H9 (cell line): ENCODE measurements at regions not wholly inside any gene's neighbourhood (a gene's known extent, or its start where the extent isn't known, plus 50 kb on each side); places are given as distances from the start of the nearest gene placed in this dataset.

ENCODE experiments used
- DNase-seq: peaks from one replicate; pipeline ENCODE4 v3.0.0-alpha.2; 2017
- H2AFZ ChIP-seq: one replicate; pipeline ENCODE4 v1.6.1; 2013; ENCODE audit warnings: mild to moderate bottlenecking, low read length, control low read depth, moderate library complexity
- H2AK5ac ChIP-seq: 2 replicates; pipeline ENCODE4 v1.6.1; 2013; ENCODE audit warnings: low read length, control low read depth, mixed read lengths; ENCODE audit not compliant: insufficient read length
- H2BK120ac ChIP-seq: one replicate; pipeline ENCODE4 v1.6.1; 2013; ENCODE audit warnings: low read depth, mild to moderate bottlenecking, low read length, control low read depth, inconsistent platforms; ENCODE audit not compliant: poor library complexity, severe bottlenecking
- H2BK12ac ChIP-seq: 2 replicates; pipeline ENCODE4 v1.6.1; 2013; ENCODE audit warnings: low read length, control low read depth, mixed read lengths, low read depth; ENCODE audit not compliant: insufficient read length
- H2BK15ac ChIP-seq: 2 replicates; pipeline ENCODE4 v1.6.1; 2013; ENCODE audit warnings: low read depth, low read length, control low read depth
- H2BK20ac ChIP-seq: one replicate; pipeline ENCODE4 v1.6.1; 2013; ENCODE audit warnings: low read depth, mild to moderate bottlenecking, low read length, control low read depth, inconsistent platforms; ENCODE audit not compliant: poor library complexity, severe bottlenecking
- H2BK5ac ChIP-seq: 2 replicates; pipeline ENCODE4 v1.6.1; 2013; ENCODE audit warnings: low read length, control low read depth, mixed read lengths; ENCODE audit not compliant: insufficient read length
- H3K14ac ChIP-seq: 2 replicates; pipeline ENCODE4 v1.6.1; 2013; ENCODE audit warnings: low read length, control low read depth; ENCODE audit not compliant: insufficient read depth
- H3K18ac ChIP-seq: 2 replicates; pipeline ENCODE4 v1.6.1; 2013; ENCODE audit warnings: low read depth, mild to moderate bottlenecking, mixed read lengths, low read length, control low read depth; ENCODE audit not compliant: insufficient read length
- H3K23ac ChIP-seq: 2 replicates; pipeline ENCODE4 v1.6.1; 2013; ENCODE audit warnings: low read length, control low read depth, mixed read lengths, low read depth; ENCODE audit not compliant: insufficient read length
- H3K23me2 ChIP-seq: 2 replicates; pipeline ENCODE4 v1.6.1; 2013; ENCODE audit warnings: low read depth, mild to moderate bottlenecking, mixed read lengths, low read length, control low read depth; ENCODE audit not compliant: insufficient read length, poor library complexity, severe bottlenecking
- H3K27ac ChIP-seq: 2 replicates; pipeline ENCODE4 v1.5.1; 2013; ENCODE audit warnings: low read length, control low read depth, mixed read lengths, low read depth; ENCODE audit not compliant: insufficient read length
- H3K27me3 ChIP-seq: 2 replicates; pipeline ENCODE4 v1.6.1; 2013; ENCODE audit warnings: low read length, control low read depth, inconsistent platforms; ENCODE audit not compliant: insufficient read depth
- H3K4ac ChIP-seq: 2 replicates; pipeline ENCODE4 v1.6.1; 2013; ENCODE audit warnings: low read depth, mild to moderate bottlenecking, control low read depth, inconsistent platforms, low read length, moderate library complexity
- H3K4me1 ChIP-seq: 2 replicates; pipeline ENCODE4 v1.6.1; 2013; ENCODE audit warnings: low read length, control low read depth, inconsistent platforms; ENCODE audit not compliant: insufficient read depth
- H3K4me2 ChIP-seq: 2 replicates; pipeline ENCODE4 v1.6.1; 2013; ENCODE audit warnings: low read length, control low read depth, mixed read lengths; ENCODE audit not compliant: insufficient read length, insufficient read depth
- H3K56ac ChIP-seq: 2 replicates; pipeline ENCODE4 v1.6.1; 2013; ENCODE audit warnings: low read depth, mild to moderate bottlenecking, mixed read lengths, low read length, control low read depth; ENCODE audit not compliant: insufficient read length
- H3K79me1 ChIP-seq: 2 replicates; pipeline ENCODE4 v1.6.1; 2013; ENCODE audit warnings: low read depth, mild to moderate bottlenecking, moderate library complexity, low read length, control low read depth, inconsistent platforms; ENCODE audit not compliant: insufficient read depth, poor library complexity, severe bottlenecking
- H3K79me2 ChIP-seq: 2 replicates; pipeline ENCODE4 v1.6.1; 2013; ENCODE audit warnings: low read length, control low read depth, inconsistent platforms; ENCODE audit not compliant: insufficient read depth
- H3K9ac ChIP-seq: 2 replicates; pipeline ENCODE4 v1.6.1; 2013; ENCODE audit warnings: low read length, control low read depth, mixed read lengths; ENCODE audit not compliant: insufficient read length; ENCODE audit errors: extremely low read depth
- H3K9me3 ChIP-seq: one replicate; pipeline ENCODE4 v1.6.1; 2013; ENCODE audit warnings: low read depth, low read length, inconsistent platforms; ENCODE audit not compliant: control insufficient read depth
- H3T11ph ChIP-seq: one replicate; pipeline ENCODE4 v1.6.1; 2013; ENCODE audit warnings: mild to moderate bottlenecking, low read length, control low read depth, inconsistent platforms
- H4K20me1 ChIP-seq: one replicate; pipeline ENCODE4 v1.6.1; 2013; ENCODE audit not compliant: control insufficient read depth, insufficient read length, insufficient read depth
- H4K5ac ChIP-seq: 2 replicates; pipeline ENCODE4 v1.6.1; 2013; ENCODE audit warnings: low read depth, mild to moderate bottlenecking, mixed read lengths, low read length, control low read depth; ENCODE audit not compliant: insufficient read length
- H4K8ac ChIP-seq: replicated peaks from 2 replicates; pipeline ENCODE4 v1.6.1; 2013; ENCODE audit warnings: low read length, control low read depth, mixed read lengths, low read depth; ENCODE audit not compliant: insufficient read length
- H4K91ac ChIP-seq: 2 replicates; pipeline ENCODE4 v1.6.1; 2013; ENCODE audit warnings: low read depth, mild to moderate bottlenecking, moderate library complexity, mixed read lengths, low read length, control low read depth; ENCODE audit not compliant: insufficient read length
- H3K27ac Mint-ChIP-seq, 3 experiments: 2 replicates in 2 of 3; 3 replicates in 1 of 3; pipeline ENCODE4 v1.8.0; 2020 to 2021; ENCODE audit warnings: mixed read lengths in 3 of 3, mild to moderate bottlenecking in 1 of 3, moderate library complexity in 1 of 3
- H3K27me3 Mint-ChIP-seq: 2 replicates; pipeline ENCODE4 v1.8.0; 2021; ENCODE audit warnings: low read depth, mild to moderate bottlenecking, moderate library complexity, mixed read lengths
- H3K36me3 Mint-ChIP-seq, 3 experiments: 2 replicates in 2 of 3; 3 replicates in 1 of 3; pipeline ENCODE4 v1.8.0; 2020 to 2021; ENCODE audit warnings: low read depth in 3 of 3, mixed read lengths in 3 of 3; ENCODE audit not compliant: insufficient read depth in 1 of 3
- H3K4me1 Mint-ChIP-seq, 2 experiments: 2 replicates each; pipeline ENCODE4 v1.8.0; 2020; ENCODE audit warnings: mixed read lengths in 2 of 2
- H3K4me3 Mint-ChIP-seq, 2 experiments: 2 replicates in 1 of 2; 3 replicates in 1 of 2; pipeline ENCODE4 v1.8.0; 2020 to 2021; ENCODE audit warnings: mild to moderate bottlenecking in 2 of 2, mixed read lengths in 2 of 2, moderate library complexity in 1 of 2
- H3K9me3 Mint-ChIP-seq, 2 experiments: 2 replicates in 1 of 2; 3 replicates in 1 of 2; pipeline ENCODE4 v1.8.0; 2020; ENCODE audit warnings: mild to moderate bottlenecking in 2 of 2, mixed read lengths in 2 of 2, moderate library complexity in 1 of 2
- CTCF ChIP-seq: fragments of 200-600 bp; sonication (generic); conservative IDR thresholded peaks from 3 replicates; pipeline ENCODE4 v1.8.0; 2021; ENCODE audit warnings: antibody characterized with exemption, mild to moderate bottlenecking
- WGBS: extraction: QIAGEN DNeasy Blood & Tissue Kit; methylation state at CpG from one replicate; pipeline ENCODE4 v1.1.7; 2013; ENCODE audit warnings: missing lambda C conversion rate, low lambda C conversion rate, mixed read lengths; ENCODE audit not compliant: insufficient read length; ENCODE audit errors: extremely low coverage; 5-methylcytosine and 5-hydroxymethylcytosine counted together

DNA sequence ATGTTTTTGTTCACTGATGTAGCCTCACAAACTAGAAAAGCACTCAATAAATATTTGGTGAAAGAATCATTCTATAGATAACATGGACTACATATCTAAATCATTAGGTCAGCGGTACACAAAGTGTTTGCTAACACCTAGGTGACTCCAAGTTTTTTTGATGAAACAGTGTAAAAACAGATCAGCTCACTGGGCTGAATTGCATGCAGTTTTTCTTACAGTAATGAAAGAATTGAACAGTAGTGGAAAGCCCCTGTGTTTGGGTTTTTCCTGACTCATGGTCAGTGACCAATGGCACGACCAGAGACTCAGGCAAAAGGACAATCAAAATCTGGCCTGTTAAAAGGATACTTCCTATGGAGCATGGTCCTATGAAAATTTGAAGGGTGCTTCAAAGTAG is 384.3 kb upstream of the EPHA6 start:
- no peaks in the 10 kb centered on the region for H3K9me3 Mint-ChIP-seq
- Histone ChIP-seq H3K27ac (no peak overlapping the region), H3K79me1 (no peaks in the 10 kb centered on the region), H2BK12ac (no peak overlapping the region), H3K4me1 (no peaks in the 10 kb centered on the region), H3K23me2 (no peaks in the 10 kb centered on the region), H3K23ac (no peak overlapping the region), H3K56ac (no peak overlapping the region), H3K27me3 (no peaks in the 10 kb centered on the region), H4K5ac (no peak overlapping the region), H3T11ph (no peak overlapping the region), H3K14ac (no peak overlapping the region), H4K20me1 (no peaks in the 10 kb centered on the region), H3K4me2 (no peak overlapping the region), H2BK5ac (no peak overlapping the region), H2AK5ac (no peak overlapping the region), H2BK15ac (no peak overlapping the region), H3K4ac (no peak overlapping the region), H2BK120ac (no peak overlapping the region), H2AFZ (no peak overlapping the region), H3K9me3 (no peaks in the 10 kb centered on the region), H4K91ac (no peak overlapping the region), H3K9ac (no peak overlapping the region), H3K79me2 (no peaks in the 10 kb centered on the region), H4K8ac (no peak overlapping the region), H3K18ac (no peak overlapping the region), H2BK20ac (no peak overlapping the region)
- no peaks in the 10 kb centered on the region for H3K4me1 Mint-ChIP-seq
- no peak overlapping the region for H3K4me3 Mint-ChIP-seq
- no peaks in the 10 kb centered on the region for H3K27me3 Mint-ChIP-seq
- WGBS = no CpG with 5 or more reads among the region's 2 CpGs
- no peak overlapping the region for H3K27ac Mint-ChIP-seq
- TF ChIP-seq CTCF = no peak
- H3K36me3 Mint-ChIP-seq = no peaks in the 10 kb centered on the region
- DNase-seq = no peak
